GM18519 (cell line): ENCODE measurements at regions not wholly inside any gene's neighbourhood (a gene's known extent, or its start where the extent isn't known, plus 50 kb on each side); places are given as distances from the start of the nearest gene placed in this dataset.
A peak's percentile ranks its signal among the peaks of the same experiment; 100 is the strongest.

Experiments used
- ATAC-seq: cut with Tn5 transposase; IDR thresholded peaks from one replicate; pipeline ENCODE4 v1.9.1; 2021; ENCODE audit warnings: mild to moderate bottlenecking, moderate library complexity; ENCODE audit not compliant: unreplicated experiment, low FRiP score

DNA sequence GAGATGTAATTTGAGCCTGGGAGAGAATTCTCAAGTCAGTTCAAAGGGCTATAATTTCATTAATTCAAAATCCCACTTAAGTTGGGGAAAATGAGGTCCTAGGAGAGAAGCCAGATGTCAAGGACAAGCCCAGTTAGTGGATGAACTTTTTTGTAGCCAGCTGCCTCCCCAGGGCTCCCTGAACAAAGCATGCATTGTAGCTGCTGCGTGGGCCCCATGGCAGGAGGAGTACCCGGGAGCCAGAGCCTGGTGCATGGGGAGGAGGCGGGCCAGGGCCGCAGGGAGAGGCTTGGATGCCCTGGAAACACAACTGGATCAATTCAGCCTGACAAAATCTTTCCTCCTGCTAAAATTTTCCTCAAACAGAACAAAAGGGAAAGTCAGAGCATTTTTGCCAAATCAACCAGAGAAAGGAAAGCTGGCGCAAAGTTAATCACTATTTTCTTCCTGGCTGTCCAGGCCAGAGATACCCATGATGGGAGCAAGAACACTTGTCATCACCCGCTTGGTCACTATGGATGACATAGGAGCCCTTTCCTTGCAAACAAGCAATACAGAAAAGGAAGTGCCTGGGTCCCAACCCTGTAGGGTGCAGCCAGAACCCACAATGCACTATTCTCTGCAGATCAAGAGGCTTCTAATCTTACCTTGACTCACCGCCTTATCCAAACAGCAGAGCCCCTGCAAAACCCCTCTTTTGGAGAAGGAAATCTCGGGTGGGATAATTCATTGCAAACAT, 248.1 kb upstream of the RAB4A start:
- ATAC-seq, result no peak

DNA sequence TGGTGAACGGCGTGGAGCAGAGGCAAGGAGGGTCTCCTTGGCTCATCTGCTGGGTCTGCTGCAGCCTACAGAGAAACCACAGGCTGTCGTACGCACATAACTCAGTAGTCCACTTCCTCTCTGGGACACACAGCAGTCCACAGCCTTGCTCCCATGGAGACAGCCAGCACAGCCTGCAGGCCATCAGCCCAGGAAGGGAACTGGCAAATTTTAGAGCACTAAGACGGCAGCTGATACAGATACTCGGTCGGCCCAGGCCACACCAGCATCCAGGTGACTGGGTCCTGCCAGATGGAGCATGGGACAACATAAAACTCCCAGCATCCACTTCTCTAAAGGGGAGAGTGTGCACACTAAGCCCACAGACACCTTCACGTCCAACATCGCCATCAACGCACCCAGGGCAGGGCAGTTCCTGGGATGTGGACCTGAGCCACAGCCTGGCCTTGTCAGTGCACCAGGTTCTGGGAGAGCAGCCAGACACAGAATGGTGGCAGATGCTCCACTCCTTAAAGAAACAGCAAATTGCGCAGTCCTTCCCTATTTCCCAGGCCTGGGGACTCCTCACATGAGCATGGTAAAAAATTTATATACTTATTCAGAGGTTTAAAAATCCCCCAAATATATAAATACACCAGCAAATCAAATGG, 247.1 kb upstream of the RAB4A start:
- no peak for ATAC-seq

DNA sequence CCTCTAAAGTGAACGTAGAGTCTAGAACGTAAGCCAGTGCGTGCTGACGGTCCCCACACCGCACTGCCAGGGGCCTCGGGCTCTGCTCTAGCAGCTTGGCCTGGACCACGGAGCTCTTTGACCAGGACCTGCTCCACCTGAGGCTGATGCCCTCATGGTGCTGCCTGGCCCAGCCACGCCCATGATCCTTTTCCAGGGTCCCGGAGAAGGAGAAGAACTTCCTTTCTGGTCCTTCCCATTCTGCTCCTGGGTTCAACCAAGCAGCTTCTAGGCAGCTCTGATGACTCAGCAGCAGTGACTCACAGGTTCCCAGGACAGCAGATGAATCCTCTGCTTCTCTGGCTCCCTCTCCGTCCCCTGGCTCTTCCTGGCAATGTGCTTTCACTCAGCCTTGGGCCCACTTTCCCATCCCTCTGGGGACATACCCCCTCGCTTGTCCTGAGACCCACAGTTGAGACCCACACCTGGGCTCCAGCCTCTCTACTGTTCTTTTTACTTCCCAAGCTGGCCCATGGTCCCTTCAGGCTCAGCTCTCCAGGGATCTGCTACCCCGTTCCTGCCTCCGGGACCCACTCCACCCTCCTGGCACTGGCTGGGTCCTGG, 246.3 kb upstream of the RAB4A start:
- ATAC-seq, result no peak

DNA sequence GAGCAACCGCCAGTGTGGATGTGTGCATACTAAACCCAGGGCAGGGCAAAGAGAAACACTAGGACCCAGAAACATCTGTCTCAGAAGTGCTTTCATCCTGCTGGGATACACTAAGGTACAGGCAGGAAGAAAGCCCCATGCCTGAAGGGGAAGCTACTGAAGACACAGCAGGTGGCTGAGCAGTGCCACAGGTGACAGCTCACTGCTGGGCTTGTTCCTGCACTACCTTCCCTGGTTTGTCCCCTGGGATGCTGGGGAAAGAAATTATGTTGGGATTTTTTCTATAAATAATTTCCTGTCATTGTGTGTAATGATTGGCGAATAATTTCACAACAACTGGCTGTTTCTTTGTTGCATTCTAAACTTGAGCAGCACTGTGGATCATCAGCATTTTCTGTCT, 245.3 kb upstream of the RAB4A start:
- ATAC-seq, result no peak

DNA sequence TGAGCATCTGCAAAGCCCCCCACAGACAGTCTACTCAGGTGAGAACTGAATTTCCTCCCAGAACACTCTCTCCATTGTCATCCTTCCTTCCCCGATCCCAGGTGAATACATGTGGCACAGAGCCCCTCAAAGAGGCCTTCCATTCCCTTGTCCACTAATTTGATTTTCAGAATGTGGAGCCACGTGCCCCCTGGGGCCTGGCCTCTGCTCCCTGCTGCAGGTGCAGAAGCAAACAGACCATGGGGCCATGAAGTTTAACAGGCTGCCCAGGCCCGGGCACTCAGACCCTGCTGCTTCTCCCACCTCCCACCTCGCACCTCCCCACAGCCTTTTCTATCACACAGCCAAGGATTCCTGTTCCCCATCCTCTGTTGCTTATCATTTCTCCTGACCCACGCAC, 243.8 kb upstream of the RAB4A start:
- ATAC-seq, result no peak

DNA sequence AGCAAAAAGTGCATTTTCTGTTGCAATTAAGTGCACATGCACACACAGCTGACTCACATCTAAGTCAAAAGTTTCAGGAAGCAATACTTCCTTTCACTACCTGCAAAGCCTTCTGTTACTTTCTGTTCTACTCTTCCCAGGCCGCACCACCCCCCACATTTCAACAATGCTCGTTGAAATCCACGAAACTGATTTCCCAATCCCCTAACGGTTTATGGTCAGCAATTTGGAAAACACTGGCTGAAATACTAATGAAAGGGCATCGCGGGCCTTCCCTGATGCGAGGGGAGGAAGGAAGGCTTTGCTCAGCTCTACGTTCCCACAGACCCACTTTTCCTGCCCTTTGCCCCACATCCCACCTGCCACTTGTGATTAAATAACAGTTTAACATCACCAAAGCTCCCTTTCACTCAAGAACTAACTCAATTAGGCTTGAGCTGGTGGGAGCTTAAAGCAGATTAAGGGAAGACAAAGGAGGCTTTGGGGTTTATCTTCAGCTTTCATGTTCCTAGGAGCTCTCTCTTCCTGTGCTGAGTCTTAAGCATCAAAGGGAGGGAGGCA, 243.2 kb upstream of the RAB4A start:
- ATAC-seq, result no peak

DNA sequence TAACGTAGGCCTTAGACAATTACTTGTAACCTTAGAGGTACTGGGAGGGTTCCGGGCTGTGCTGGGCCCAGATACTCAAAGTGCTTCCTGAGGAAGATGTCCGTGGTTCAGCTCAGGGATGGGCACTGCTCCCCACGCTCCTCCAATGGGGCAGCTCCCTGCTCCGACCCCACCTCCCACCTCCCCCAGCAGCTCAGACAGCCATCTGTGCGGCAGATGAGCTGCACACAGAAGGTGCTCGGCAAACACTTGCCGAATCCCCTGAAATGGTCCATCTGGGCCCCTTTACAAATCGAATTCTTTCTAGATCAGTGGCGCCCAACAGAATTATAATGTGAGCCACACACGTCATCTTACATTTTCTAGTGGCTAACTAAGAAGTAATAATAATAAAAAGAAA, 242.4 kb upstream of the RAB4A start:
- no peak for ATAC-seq

GRCh38 chr1:229028987-229029878, 241.7 kb upstream of the RAB4A start:
- ATAC-seq, result no peak

- no peak for ATAC-seq
These were observed 241.1 kb upstream of the RAB4A start for GRCh38 chr1:229029879-229030235.

DNA sequence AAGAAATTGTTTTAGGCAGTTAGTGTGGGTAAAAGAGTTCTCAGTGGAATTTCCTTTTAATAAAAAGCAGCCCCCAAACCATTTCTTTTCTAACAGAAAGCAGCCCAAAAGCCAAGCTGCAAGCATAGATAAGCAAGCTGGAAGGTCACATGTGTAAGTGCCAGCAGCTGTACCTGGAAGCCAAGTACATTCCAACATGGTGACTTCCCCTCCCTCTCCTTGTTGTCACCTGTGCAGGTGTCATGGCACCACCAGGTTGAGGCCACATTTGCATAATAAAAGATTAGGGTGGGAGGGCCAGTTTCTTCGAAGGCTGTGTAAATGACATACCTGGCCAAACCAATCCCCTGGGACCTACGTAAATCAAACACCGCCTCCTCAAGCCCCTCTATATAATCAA, 240.3 kb upstream of the RAB4A start:
- no peak for ATAC-seq

GRCh38 chr1:229031061-229031460, 239.8 kb upstream of the RAB4A start:
- no peak for ATAC-seq

GRCh38 chr1:229031481-229032341, 239.2 kb upstream of the RAB4A start:
- no peak for ATAC-seq

GRCh38 chr1:229032375-229032774, 238.5 kb upstream of the RAB4A start:
- ATAC-seq, result no peak

DNA sequence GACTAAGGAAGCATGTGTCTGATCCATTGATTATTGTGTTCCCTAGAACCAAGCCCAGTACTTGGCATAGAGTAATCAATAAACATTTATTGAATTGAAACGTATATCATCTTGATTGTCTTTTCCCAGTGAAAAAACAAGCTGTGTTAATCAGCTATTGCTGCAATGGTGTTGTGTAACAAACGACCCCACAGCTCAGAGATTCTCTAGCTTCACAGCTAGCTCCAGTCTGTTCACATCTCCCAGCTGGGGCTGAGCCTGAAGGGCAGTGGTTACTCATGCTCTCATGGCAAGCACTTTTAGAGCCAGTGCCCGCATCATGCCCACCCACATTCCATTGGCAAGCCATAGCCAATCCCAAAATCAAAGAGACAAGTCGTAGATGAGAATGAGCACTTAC, 237.4 kb upstream of the RAB4A start:
- no peak for ATAC-seq

GRCh38 chr1:229034342-229034741, 236.6 kb upstream of the RAB4A start:
- no peak for ATAC-seq

DNA sequence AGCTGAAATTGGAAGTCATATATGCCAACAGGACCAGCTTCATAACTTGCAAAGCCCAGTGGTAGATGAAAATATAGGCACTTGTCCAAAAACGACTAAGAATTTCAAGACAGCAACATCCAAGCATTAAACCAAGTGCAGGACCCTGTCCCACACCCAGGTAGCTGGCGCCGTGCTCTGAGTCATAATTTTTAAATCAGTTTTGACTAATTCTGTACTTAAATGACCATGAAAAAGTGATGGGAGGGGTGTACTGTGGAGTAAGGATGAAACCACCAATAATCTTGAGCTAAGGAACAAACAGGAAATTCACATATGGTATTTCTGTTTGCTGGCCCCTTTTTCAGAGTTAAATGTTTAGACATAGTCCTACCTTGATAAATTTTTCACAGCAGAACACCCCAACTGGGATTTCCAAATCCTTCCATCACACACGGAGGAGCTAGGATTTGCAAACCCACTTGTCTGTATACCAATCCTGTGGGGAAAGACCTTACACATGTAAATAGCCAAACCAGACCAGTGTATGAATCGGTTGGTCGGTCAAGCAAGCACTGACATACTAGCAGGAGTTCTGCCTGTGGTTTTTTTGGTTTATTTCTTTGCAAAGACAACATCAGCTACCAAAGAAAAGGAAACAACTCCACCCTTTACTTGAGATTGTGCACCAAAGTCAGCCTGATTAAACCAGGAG, 235.7 kb upstream of the RAB4A start:
- peak; percentile 79 for ATAC-seq

- ATAC-seq, result peak; percentile 17
These were observed 235.2 kb upstream of the RAB4A start for GRCh38 chr1:229035748-229036082.

DNA sequence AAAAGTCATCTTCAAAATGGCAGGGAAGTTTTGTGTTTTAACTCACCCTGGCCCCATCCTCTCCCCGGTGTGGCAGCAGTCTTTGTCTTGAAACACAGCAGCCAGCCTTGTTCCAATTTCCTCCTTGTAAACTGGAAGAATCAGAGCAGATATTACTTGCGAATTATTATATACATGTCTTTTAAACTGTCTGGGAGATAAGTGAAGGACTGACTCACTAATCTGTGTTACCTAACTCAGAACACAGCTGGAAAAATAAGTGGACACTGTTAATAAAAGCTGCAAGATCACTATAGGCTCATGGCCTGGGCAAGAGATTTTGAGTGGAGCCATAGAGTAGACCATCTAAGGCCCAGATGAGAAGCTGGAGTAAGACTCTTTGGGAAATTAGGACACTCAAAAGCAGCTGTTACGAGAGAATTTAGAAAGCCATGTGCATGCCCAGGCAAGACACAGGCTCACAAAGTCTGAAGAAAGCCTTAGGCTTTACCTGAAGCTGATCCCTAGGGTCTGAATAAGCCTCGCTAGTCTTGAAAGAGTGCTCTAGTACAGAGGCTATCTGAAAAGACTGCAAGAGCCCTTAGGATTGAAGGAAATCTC, 233.0 kb upstream of the RAB4A start:
- ATAC-seq, result no peak
